DOHH2 (cell line): ENCODE measurements at regions not wholly inside any gene's neighbourhood (a gene's known extent, or its start where the extent isn't known, plus 50 kb on each side); places are given as distances from the start of the nearest gene placed in this dataset.

ENCODE experiments used
- H3F3A ChIP-seq: fragments of 200-600 bp; sonication (generic), shearing (Covaris generic); 2 replicates; pipeline ENCODE4 v1.6.0; 2016; ENCODE audit warnings: antibody characterized with exemption, mild to moderate bottlenecking; ENCODE audit not compliant: control insufficient read depth, insufficient read depth
- H3K27ac ChIP-seq: fragments of 200-600 bp; sonication (generic); 2 replicates; pipeline ENCODE4 v1.5.1; 2014; ENCODE audit warnings: low read depth, mild to moderate bottlenecking, low read length, moderate library complexity
- H3K27me3 ChIP-seq: fragments of 200-600 bp; sonication (generic); 2 replicates; pipeline ENCODE4 v1.6.1; 2014; ENCODE audit warnings: mild to moderate bottlenecking, low read length, mixed read lengths; ENCODE audit not compliant: control insufficient read depth
- H3K36me3 ChIP-seq: fragments of 200-600 bp; sonication (generic); 2 replicates; pipeline ENCODE4 v1.6.1; 2014; ENCODE audit warnings: mild to moderate bottlenecking, low read length, moderate library complexity, mixed read lengths; ENCODE audit not compliant: control insufficient read depth
- H3K4me1 ChIP-seq: fragments of 200-600 bp; sonication (generic); 2 replicates; pipeline ENCODE4 v1.6.1; 2014; ENCODE audit warnings: mild to moderate bottlenecking, low read length, mixed read lengths; ENCODE audit not compliant: control insufficient read depth
- H3K4me2 ChIP-seq: fragments of 200-600 bp; sonication (generic); 2 replicates; pipeline ENCODE4 v1.6.0; 2014; ENCODE audit warnings: mild to moderate bottlenecking, low read length, moderate library complexity
- H3K4me3 ChIP-seq: fragments of 200-600 bp; sonication (generic); 2 replicates; pipeline ENCODE4 v1.5.1; 2014; ENCODE audit warnings: mild to moderate bottlenecking, low read length, mixed read lengths
- H3K79me2 ChIP-seq: fragments of 200-600 bp; sonication (generic); 2 replicates; pipeline ENCODE4 v1.6.1; 2014; ENCODE audit warnings: mild to moderate bottlenecking, low read length, mixed read lengths; ENCODE audit not compliant: control insufficient read depth
- H3K9me2 ChIP-seq: fragments of 200-600 bp; sonication (generic); replicated peaks from 2 replicates; pipeline ENCODE4 v1.6.1; 2014; ENCODE audit warnings: mild to moderate bottlenecking, low read length, mixed read lengths; ENCODE audit not compliant: control insufficient read depth
- H3K9me3 ChIP-seq: fragments of 200-600 bp; sonication (generic); 2 replicates; pipeline ENCODE4 v1.6.1; 2014; ENCODE audit warnings: antibody characterized with exemption, low read length, mixed read lengths; ENCODE audit not compliant: control insufficient read depth, insufficient read depth
- H4K20me1 ChIP-seq: fragments of 200-600 bp; sonication (generic); 2 replicates; pipeline ENCODE4 v1.6.0; 2014; ENCODE audit warnings: low read depth, mild to moderate bottlenecking, antibody characterized with exemption, low read length, moderate library complexity; ENCODE audit not compliant: control insufficient read depth, insufficient read depth
- CTCF ChIP-seq: fragments of 200-600 bp; sonication (generic); IDR thresholded peaks from one replicate; pipeline ENCODE4 v1.5.1; 2014; ENCODE audit warnings: antibody characterized with exemption, mild to moderate bottlenecking, low read depth, low read length; ENCODE audit not compliant: poor library complexity, severe bottlenecking
- EZH2phosphoT487 ChIP-seq: fragments of 200-600 bp; sonication (generic); IDR thresholded peaks from 2 replicates; pipeline ENCODE4 v1.6.1; 2017; ENCODE audit warnings: borderline replicate concordance, mild to moderate bottlenecking, antibody characterized with exemption, low read length, moderate library complexity, mixed read lengths

GRCh38 chr5:158286827-158287226 is 427.9 kb upstream of the CLINT1 start:
- H3K4me1 ChIP-seq: peaks cover 30% of the 10 kb centered on the region
- 0 out of 2 replicates have a peak, but pooled peaks cover 4% of the 10 kb centered on the region for H3F3A ChIP-seq
- TF ChIP-seq EZH2phosphoT487 (no peak), CTCF (no peak)
- no peak overlapping the region for H3K4me3 ChIP-seq
- no peaks in the 10 kb centered on the region for H3K79me2 ChIP-seq
- no peaks in the 10 kb centered on the region for H4K20me1 ChIP-seq
- H3K9me2 ChIP-seq: no peaks in the 10 kb centered on the region
- H3K27me3 ChIP-seq: no peaks in the 10 kb centered on the region
- no peaks in the 10 kb centered on the region for H3K36me3 ChIP-seq
- H3K4me2 ChIP-seq: no peak overlapping the region
- no peaks in the 10 kb centered on the region for H3K9me3 ChIP-seq
- no peak overlapping the region for H3K27ac ChIP-seq

DNA sequence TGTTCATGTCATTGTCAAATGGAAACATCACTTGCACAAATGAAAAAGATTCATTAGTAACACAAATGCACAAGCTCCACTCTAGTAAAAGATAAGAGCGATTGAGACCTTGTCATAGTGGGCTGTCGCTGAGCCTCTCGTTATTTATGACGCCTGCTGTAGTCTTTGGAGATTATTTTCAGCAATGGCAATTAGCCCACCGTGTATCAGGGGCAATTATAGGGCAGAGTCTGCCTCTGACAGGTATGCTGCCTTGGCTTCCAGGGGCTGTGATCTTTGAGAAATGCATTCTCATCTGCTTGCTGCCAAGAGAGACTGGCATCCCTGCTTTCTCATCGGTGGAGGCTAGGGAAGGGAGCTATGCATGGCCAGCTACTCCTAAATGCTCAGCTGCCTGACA is 426.8 kb upstream of the CLINT1 start:
- Histone ChIP-seq H3K27me3 (no peaks in the 10 kb centered on the region), H3K4me3 (no peak overlapping the region), H3K9me3 (peaks cover 3% of the 10 kb centered on the region; the same call in 1 of the 2 replicates), H3K9me2 (no peaks in the 10 kb centered on the region), H3K4me1 (peaks cover 31% of the 10 kb centered on the region), H3K27ac (no peak overlapping the region), H3K79me2 (no peaks in the 10 kb centered on the region), H4K20me1 (no peaks in the 10 kb centered on the region), H3K36me3 (no peaks in the 10 kb centered on the region), H3K4me2 (no peak overlapping the region), H3F3A (0 out of 2 replicates have a peak, but pooled peaks cover 4% of the 10 kb centered on the region)
- TF ChIP-seq EZH2phosphoT487: no peak
- TF ChIP-seq CTCF: no peak

DNA sequence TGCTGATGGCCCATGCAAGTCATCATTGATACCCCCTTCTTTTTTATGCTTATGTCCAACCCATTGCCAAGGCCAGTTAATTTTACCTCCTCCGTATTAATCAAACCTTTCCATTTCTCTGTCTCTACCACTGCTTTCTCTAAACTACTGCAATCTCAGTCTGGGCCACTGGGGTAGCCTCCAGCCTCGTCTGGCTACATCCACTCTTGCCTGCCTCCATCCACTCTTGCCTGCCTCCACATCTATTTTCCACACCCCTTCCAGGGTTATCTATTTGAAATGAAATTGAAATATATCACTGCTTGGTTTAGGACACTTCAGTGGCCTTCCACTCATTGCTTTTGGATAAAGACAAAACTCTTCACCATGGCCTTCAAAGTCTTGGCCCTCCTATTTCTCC is 425.3 kb upstream of the CLINT1 start:
- H3K9me3 ChIP-seq: peaks cover 3% of the 10 kb centered on the region; the same call in 1 of the 2 replicates
- H3K27ac ChIP-seq: peak overlapping the region; percentile 62; the same call in 1 of the 2 replicates
- H3K79me2 ChIP-seq: no peaks in the 10 kb centered on the region
- no peaks in the 10 kb centered on the region for H3K27me3 ChIP-seq
- no peaks in the 10 kb centered on the region for H4K20me1 ChIP-seq
- H3F3A ChIP-seq: 0 out of 2 replicates have a peak, but pooled peaks cover 4% of the 10 kb centered on the region
- no peaks in the 10 kb centered on the region for H3K9me2 ChIP-seq
- H3K4me2 ChIP-seq: peak overlapping the region; percentile 59; the same call in 1 of the 2 replicates
- no peaks in the 10 kb centered on the region for H3K36me3 ChIP-seq
- TF ChIP-seq EZH2phosphoT487: no peak
- TF ChIP-seq CTCF: no peak
- no peak overlapping the region for H3K4me3 ChIP-seq
- H3K4me1 ChIP-seq: peaks cover 31% of the 10 kb centered on the region
